GM23248 (cell line): ENCODE measurements at regions not wholly inside any gene's neighbourhood (a gene's known extent, or its start where the extent isn't known, plus 50 kb on each side); places are given as distances from the start of the nearest gene placed in this dataset.

Source experiments
- EZH2 ChIP-seq: fragments of 200-600 bp; sonication (generic); IDR thresholded peaks from 2 replicates; pipeline ENCODE4 v1.6.1; 2018; ENCODE audit warnings: antibody characterized with exemption, mild to moderate bottlenecking; ENCODE audit not compliant: insufficient read depth, poor library complexity, severe bottlenecking
- EZH2phosphoT487 ChIP-seq: fragments of 200-600 bp; sonication (generic); IDR thresholded peaks from 2 replicates; pipeline ENCODE4 v1.6.1; 2018; ENCODE audit warnings: antibody characterized with exemption, moderate library complexity, mild to moderate bottlenecking, low read depth; ENCODE audit not compliant: insufficient read depth

DNA sequence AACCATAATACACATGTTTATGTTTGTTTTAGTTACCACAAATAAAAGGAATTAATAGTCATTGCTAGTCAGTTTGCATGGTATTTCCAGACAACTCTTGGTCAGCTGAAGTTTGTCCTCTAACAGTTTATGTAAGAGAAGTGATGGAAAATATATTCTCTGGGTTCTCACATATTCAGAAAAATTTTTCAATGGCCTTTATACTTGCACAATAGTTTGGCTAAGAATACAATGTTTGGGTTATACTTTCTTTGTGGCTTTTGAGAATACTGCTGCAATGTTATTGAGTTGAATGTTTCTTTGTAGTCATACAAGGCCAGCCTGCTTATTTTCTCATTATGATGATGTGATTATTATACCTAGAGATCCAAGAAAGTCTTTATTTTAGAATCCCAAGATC is 133.9 kb downstream of the RAP2B start:
- TF ChIP-seq EZH2 (no peak), EZH2phosphoT487 (no peak)
